ENCODE measurements at regions not wholly inside any gene's neighbourhood (a gene's known extent, or its start where the extent isn't known, plus 50 kb on each side); places are given as distances from the start of the nearest gene placed in this dataset.

DNA sequence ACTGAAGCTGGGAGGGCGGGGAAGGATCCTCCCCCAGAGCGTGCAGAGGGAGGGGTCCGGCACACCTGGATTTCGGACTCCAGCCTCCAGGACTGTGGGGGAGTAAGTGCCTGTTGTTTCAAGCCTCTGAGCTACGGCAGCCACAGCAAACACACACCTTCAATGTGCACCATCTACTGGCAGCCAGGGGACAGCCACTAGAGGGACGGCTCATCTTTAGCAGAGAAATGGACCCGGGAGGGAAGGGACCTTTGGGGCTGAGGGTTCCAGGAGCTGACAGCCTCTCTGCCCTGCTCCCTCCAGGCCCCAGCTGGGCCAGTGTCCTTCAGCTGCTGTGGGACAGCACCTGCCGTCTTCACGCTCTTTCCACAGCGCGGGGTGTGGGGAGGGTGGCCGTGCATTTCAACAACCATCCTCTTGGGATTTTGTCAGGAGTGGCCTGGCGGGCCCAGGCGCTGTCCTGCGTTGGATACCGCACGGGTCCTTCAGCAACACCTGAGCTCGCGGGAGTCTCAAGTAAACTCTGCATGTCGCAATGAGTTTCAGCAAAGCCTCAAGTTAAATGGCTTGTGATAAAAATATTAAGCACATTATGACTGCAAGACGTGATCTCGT lies 209.2 kb upstream of the C14orf180 start:
- peaks cover 4% of the 10 kb centered on the region; the same call in 1 of the 2 replicates for H3K4me1 ChIP-seq (ENCODE audit: control insufficient read depth, insufficient read depth, low read length)
- H3K27ac ChIP-seq (ENCODE audit: low read length) = no peak overlapping the region
- no CpG with 5 or more reads among the region's 22 CpGs for WGBS (ENCODE audit: insufficient coverage, insufficient read length)
- DNase-seq (ENCODE audit: low read depth, low spot score) = peak; percentile 18
- no peaks in the 10 kb centered on the region for H3K27me3 ChIP-seq (ENCODE audit: control insufficient read depth, insufficient read depth, low read length)
- H3K9me3 ChIP-seq (ENCODE audit: control insufficient read depth, insufficient read depth, low read length) = no peaks in the 10 kb centered on the region
- no peaks in the 10 kb centered on the region for H3K36me3 ChIP-seq (ENCODE audit: control insufficient read depth, insufficient read depth, low read length)
- no peak overlapping the region for H3K4me3 ChIP-seq (ENCODE audit: low read length)

DNA sequence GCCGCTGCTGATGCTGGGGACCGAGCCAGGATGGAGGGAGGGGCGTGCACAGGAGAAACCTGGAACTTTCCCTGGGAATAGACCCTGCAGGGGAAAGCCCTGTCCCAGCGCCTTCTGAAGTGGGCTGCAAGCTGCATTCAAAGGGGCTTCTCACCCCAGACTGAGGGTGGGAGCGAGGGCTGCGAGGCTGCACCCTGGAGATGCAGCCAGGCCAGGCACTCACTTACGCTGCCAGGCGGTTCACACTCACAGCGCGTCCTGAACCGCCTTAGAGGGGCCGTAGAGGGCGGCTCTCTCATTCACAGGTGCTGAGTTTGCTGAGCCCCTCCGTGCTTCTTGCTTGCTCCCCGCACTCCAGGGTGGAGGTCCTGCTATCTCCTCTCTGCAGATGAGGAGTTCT lies 208.5 kb upstream of the C14orf180 start:
- Histone ChIP-seq H3K36me3 (ENCODE audit: control insufficient read depth, insufficient read depth, low read length) (no peaks in the 10 kb centered on the region), H3K27me3 (ENCODE audit: control insufficient read depth, insufficient read depth, low read length) (no peaks in the 10 kb centered on the region), H3K27ac (ENCODE audit: low read length) (no peak overlapping the region), H3K4me3 (ENCODE audit: low read length) (no peak overlapping the region), H3K9me3 (ENCODE audit: control insufficient read depth, insufficient read depth, low read length) (no peaks in the 10 kb centered on the region), H3K4me1 (ENCODE audit: control insufficient read depth, insufficient read depth, low read length) (peaks cover 4% of the 10 kb centered on the region; the same call in 1 of the 2 replicates)
- WGBS (ENCODE audit: insufficient coverage, insufficient read length) = no CpG with 5 or more reads among the region's 15 CpGs
- DNase-seq (ENCODE audit: low read depth, low spot score) = no peak

DNA sequence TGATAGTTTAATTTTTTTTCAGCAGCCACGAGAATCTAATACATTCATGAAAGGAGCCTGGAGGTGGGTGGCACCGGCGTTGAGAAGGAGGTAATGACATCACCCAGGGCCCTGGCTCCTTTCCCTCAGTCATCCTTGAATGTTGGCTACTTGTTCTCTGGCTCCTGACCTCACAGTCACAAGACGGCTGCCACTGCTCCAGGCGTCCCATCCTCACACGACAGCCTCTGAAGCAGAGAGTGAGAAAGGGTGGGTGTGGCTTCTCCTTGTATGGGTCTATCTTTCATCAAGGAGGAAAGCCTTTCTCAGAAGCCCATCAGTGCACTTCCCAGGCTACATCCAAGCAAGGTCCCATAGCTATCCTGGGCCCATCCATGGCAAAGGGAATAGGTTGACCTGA lies 207.6 kb upstream of the C14orf180 start:
- Histone ChIP-seq H3K4me1 (ENCODE audit: control insufficient read depth, insufficient read depth, low read length) (peaks cover 4% of the 10 kb centered on the region; the same call in 1 of the 2 replicates), H3K36me3 (ENCODE audit: control insufficient read depth, insufficient read depth, low read length) (no peaks in the 10 kb centered on the region), H3K4me3 (ENCODE audit: low read length) (no peak overlapping the region), H3K27me3 (ENCODE audit: control insufficient read depth, insufficient read depth, low read length) (no peaks in the 10 kb centered on the region), H3K27ac (ENCODE audit: low read length) (no peak overlapping the region), H3K9me3 (ENCODE audit: control insufficient read depth, insufficient read depth, low read length) (no peaks in the 10 kb centered on the region)
- WGBS (ENCODE audit: insufficient coverage, insufficient read length) = no CpG with 5 or more reads among the region's 6 CpGs
- DNase-seq (ENCODE audit: low read depth, low spot score) = no peak

DNA sequence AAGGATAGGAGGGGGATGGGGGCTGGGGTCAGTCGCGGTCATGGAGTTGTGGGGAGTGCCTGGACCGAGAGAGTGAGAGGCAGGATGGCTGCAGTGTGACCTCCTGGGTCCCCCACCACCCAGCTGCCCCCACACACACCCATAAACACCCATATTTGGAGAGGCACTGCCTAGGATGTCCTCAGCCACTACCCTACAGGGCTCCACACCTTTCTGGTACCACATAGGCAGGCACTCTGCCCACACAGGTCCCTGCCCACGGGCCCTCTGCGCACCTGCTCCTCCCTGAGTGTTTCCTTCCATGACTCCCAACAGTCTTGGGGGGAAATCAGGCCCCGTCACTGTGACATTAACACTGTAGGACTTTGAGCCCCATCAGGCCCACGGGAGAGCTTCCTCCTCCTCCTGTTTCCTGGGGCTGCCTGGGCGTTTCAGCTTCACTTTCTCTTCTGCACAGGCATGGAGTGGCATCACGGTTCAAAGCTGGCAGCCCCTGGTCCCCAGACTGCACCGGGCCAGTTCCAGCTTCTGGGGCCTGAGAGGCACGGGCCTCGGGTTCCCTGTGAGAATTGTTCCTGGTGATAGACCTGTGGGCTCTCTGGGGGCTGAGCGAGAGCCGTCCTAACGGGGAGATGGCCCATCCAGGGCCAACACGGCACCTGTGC lies 207.0 kb upstream of the C14orf180 start:
- Histone ChIP-seq H3K4me1 (ENCODE audit: control insufficient read depth, insufficient read depth, low read length) (0 out of 2 replicates have a peak, but pooled peaks cover 1% of the 10 kb centered on the region), H3K27ac (ENCODE audit: low read length) (no peak overlapping the region), H3K9me3 (ENCODE audit: control insufficient read depth, insufficient read depth, low read length) (no peaks in the 10 kb centered on the region), H3K4me3 (ENCODE audit: low read length) (no peak overlapping the region), H3K27me3 (ENCODE audit: control insufficient read depth, insufficient read depth, low read length) (no peaks in the 10 kb centered on the region), H3K36me3 (ENCODE audit: control insufficient read depth, insufficient read depth, low read length) (no peaks in the 10 kb centered on the region)
- no CpG with 5 or more reads among the region's 16 CpGs for WGBS (ENCODE audit: insufficient coverage, insufficient read length)
- DNase-seq (ENCODE audit: low read depth, low spot score) = no peak

DNA sequence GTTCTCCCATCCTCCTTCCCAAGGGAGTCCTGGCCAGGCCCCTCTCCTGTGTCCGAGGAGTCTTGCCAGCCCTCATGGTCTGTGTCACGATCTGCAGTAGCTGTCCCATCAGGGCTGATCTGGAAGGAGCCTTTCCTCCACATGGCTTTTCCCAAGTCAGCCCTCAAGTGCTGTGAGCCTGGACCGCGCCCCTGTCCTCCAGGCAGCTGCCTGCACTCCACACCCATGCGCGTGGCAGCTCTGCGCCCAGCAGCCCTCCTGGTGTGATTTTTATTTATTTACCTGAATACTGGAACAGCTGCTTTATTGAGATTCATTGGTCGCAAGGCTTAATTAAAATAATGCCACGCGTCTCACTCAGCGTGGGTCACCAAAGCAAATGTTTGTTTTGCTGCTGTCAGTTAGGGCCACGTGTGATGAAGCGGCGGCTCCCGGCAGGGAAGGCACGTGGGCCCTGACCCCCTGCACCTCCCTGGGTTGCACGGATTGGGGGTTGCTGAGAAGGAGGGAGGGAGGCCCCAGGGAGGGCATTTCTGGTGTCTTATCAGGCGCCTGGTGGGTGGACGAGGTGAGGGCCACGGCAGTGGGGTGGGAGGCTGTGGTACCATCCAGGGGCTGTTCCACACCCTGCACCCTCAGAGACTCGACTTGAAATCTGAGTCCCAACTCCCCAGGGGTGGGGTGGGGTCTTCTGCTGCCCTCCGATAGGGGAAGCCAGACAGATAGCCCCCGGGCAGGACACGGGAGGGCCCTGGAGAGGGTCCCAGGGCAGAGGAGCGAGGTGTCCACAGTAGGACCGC lies 206.3 kb upstream of the C14orf180 start:
- H3K36me3 ChIP-seq (ENCODE audit: control insufficient read depth, insufficient read depth, low read length) = no peaks in the 10 kb centered on the region
- no CpG with 5 or more reads among the region's 26 CpGs for whole genome bisulfite sequencing (ENCODE audit: insufficient coverage, insufficient read length)
- no peak overlapping the region for H3K27ac ChIP-seq (ENCODE audit: low read length)
- H3K9me3 ChIP-seq (ENCODE audit: control insufficient read depth, insufficient read depth, low read length) = no peaks in the 10 kb centered on the region
- no peaks in the 10 kb centered on the region for H3K4me1 ChIP-seq (ENCODE audit: control insufficient read depth, insufficient read depth, low read length)
- H3K4me3 ChIP-seq (ENCODE audit: low read length) = no peak overlapping the region
- H3K27me3 ChIP-seq (ENCODE audit: control insufficient read depth, insufficient read depth, low read length) = no peaks in the 10 kb centered on the region
- no peak for DNase-seq (ENCODE audit: low read depth, low spot score)

DNA sequence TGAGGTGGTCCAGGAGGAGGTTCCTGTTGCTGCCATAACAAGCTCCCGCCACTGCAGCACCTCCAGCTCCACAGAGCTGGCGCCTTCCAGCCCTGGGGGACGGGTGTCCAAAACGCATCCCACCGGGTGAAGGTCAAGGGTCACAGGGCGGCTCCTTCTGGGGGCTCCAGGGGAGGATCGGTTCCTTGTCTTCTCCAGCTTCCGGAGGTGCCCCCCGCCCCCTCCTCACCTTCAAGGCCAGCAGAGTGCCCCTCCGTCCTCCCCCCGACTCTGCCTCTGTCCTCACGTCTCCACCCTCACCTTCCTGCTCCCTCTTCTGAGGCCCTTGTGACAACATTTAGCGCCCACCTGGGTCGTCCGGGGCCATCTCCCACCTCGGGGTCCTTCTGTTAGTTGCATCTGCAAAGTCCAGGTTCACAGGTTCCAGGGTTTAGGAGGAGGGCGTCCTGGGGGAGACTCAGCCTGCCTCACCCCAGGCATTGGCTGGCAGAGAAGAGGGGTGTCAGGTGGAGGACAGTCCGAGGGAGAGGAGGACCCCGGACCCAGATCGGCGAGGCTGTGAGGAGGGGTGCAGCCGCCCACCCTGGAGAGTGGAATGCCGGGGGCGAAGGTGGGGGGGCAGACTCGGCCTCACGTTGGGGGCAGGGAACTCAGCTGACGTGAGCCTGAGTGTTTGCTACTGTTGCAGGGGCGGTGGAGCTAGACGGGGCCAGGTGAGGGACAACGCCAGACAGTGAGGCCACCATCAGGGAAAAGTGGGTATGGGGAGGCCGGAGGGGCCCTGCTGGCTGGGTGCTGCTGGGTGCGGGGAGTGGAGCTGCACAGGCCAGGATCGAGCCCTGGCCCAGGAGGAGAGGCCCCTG lies 205.5 kb upstream of the C14orf180 start:
- Histone ChIP-seq H3K9me3 (ENCODE audit: control insufficient read depth, insufficient read depth, low read length) (no peaks in the 10 kb centered on the region), H3K27ac (ENCODE audit: low read length) (no peak overlapping the region), H3K4me1 (ENCODE audit: control insufficient read depth, insufficient read depth, low read length) (no peaks in the 10 kb centered on the region), H3K36me3 (ENCODE audit: control insufficient read depth, insufficient read depth, low read length) (no peaks in the 10 kb centered on the region), H3K4me3 (ENCODE audit: low read length) (no peak overlapping the region), H3K27me3 (ENCODE audit: control insufficient read depth, insufficient read depth, low read length) (no peaks in the 10 kb centered on the region)
- no CpG with 5 or more reads among the region's 33 CpGs for WGBS (ENCODE audit: insufficient coverage, insufficient read length)
- no peak for DNase-seq (ENCODE audit: low read depth, low spot score)

DNA sequence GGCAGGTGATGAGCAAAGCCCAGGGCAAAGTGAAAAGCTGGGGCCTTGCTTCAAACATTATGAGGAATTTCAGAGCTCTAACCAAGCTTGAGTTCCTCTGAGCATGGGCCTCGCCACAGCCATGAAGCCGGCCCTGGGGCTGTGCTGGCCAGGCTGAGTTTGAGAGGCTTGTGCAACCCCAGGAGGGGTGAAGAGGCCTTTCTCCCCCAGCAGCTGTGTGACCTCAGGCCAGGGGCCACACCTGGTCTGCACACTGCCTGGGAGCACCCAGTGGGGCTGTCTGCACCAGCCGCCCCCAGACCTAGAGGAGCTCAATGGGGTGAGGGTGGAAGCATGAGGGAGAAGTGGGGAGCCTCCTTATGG lies 204.9 kb upstream of the C14orf180 start:
- Histone ChIP-seq H3K27ac (ENCODE audit: low read length) (no peak overlapping the region), H3K4me3 (ENCODE audit: low read length) (no peak overlapping the region), H3K36me3 (ENCODE audit: control insufficient read depth, insufficient read depth, low read length) (no peaks in the 10 kb centered on the region), H3K4me1 (ENCODE audit: control insufficient read depth, insufficient read depth, low read length) (no peaks in the 10 kb centered on the region), H3K27me3 (ENCODE audit: control insufficient read depth, insufficient read depth, low read length) (no peaks in the 10 kb centered on the region), H3K9me3 (ENCODE audit: control insufficient read depth, insufficient read depth, low read length) (no peaks in the 10 kb centered on the region)
- no CpG with 5 or more reads among the region's 3 CpGs for WGBS (ENCODE audit: insufficient coverage, insufficient read length)
- no peak for DNase-seq (ENCODE audit: low read depth, low spot score)

DNA sequence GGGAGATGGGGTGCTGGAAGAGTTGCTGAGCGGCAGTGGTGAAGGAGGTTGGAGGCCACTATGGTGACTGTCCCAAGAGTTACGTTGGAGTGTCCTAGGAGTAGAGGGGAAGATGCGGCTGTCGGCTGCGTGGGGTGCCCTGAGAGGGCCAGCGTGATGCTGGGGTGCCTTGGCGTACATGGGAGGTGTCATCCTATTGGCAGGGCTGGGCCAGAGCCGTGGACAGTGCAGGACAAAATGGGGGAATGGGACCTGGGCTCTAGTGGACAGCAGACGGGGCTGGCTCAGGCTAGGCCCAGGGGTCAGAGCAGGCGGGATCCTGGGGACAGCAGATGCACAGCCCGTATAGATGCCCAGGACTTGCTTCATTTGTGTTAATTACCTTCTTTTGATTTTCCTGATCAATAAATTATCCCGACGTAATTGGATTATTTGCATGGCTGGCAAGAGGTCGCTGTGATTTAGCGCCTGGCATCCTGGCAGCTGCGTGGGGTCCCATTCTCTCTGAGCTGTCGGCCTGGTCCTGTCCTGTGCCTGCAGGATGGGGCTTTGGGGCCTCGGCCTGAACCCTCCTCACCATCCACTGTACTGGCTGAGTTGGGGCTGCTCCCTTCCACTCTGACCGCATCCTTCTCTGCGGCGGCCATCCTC lies 203.9 kb upstream of the C14orf180 start:
- Histone ChIP-seq H3K9me3 (ENCODE audit: control insufficient read depth, insufficient read depth, low read length) (no peaks in the 10 kb centered on the region), H3K36me3 (ENCODE audit: control insufficient read depth, insufficient read depth, low read length) (no peaks in the 10 kb centered on the region), H3K4me1 (ENCODE audit: control insufficient read depth, insufficient read depth, low read length) (no peaks in the 10 kb centered on the region), H3K27ac (ENCODE audit: low read length) (no peak overlapping the region), H3K4me3 (ENCODE audit: low read length) (no peak overlapping the region), H3K27me3 (ENCODE audit: control insufficient read depth, insufficient read depth, low read length) (no peaks in the 10 kb centered on the region)
- no peak for DNase-seq (ENCODE audit: low read depth, low spot score)
- WGBS (ENCODE audit: insufficient coverage, insufficient read length) = no CpG with 5 or more reads among the region's 21 CpGs

DNA sequence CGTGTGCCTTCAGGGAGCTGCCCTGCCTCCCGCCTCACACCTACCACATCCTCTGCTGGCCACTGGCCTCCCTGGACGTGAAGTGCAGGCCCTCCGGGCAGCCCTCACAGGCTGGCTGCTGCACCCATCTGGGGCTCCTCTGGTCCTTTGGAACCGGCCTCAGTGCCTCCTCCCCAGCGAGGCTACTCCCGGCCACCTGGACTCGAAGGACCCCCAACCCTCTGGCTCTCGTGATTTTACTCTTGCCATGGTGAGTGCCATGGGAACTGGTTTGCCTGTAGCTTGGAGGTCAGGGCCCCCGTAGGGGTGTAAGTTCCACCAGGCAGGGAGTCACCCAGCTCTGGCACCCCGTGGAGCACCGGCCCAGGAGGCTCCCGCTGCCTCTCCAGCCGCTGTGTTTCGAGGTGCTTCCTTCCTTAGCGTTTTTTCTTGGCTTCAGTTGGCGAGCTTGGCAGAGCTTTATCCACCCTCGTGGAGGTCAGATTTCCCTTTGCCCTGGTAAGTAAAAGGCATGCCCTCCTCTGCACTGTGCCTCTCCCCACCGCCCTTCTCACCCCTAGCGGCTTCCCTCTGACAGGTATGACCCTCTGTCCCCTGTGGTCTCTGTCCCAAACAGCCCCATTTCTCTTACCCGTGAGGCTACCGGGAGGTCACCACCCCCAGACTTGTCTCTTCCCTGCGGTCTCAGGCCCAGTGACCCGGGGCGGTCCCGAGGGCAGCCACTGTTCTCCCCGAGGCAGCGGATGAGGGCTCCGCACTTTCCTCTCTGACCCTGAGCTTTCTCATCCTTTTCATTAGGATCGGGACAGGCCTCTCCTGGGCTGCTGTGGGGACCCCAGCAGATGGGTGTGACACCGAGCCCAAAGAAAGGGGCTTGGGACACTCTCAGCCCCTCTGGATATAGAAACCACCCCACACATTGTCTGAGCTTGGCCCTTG lies 203.1 kb upstream of the C14orf180 start:
- no peaks in the 10 kb centered on the region for H3K36me3 ChIP-seq (ENCODE audit: control insufficient read depth, insufficient read depth, low read length)
- DNase-seq (ENCODE audit: low read depth, low spot score) = no peak
- no peak overlapping the region for H3K27ac ChIP-seq (ENCODE audit: low read length)
- H3K4me1 ChIP-seq (ENCODE audit: control insufficient read depth, insufficient read depth, low read length) = no peaks in the 10 kb centered on the region
- no peak overlapping the region for H3K4me3 ChIP-seq (ENCODE audit: low read length)
- WGBS (ENCODE audit: insufficient coverage, insufficient read length) = no CpG with 5 or more reads among the region's 31 CpGs
- H3K27me3 ChIP-seq (ENCODE audit: control insufficient read depth, insufficient read depth, low read length) = no peaks in the 10 kb centered on the region
- no peaks in the 10 kb centered on the region for H3K9me3 ChIP-seq (ENCODE audit: control insufficient read depth, insufficient read depth, low read length)

Measured in iPS DF 6.9 (cell line).